ENCODE measurements at regions not wholly inside any gene's neighbourhood (a gene's known extent, or its start where the extent isn't known, plus 50 kb on each side); places are given as distances from the start of the nearest gene placed in this dataset.
"Not testable (repeated sequence)": the region's sequence is repeated elsewhere in the genome, so short reads cannot be mapped to it uniquely, and the experiment has no call there.

DNA sequence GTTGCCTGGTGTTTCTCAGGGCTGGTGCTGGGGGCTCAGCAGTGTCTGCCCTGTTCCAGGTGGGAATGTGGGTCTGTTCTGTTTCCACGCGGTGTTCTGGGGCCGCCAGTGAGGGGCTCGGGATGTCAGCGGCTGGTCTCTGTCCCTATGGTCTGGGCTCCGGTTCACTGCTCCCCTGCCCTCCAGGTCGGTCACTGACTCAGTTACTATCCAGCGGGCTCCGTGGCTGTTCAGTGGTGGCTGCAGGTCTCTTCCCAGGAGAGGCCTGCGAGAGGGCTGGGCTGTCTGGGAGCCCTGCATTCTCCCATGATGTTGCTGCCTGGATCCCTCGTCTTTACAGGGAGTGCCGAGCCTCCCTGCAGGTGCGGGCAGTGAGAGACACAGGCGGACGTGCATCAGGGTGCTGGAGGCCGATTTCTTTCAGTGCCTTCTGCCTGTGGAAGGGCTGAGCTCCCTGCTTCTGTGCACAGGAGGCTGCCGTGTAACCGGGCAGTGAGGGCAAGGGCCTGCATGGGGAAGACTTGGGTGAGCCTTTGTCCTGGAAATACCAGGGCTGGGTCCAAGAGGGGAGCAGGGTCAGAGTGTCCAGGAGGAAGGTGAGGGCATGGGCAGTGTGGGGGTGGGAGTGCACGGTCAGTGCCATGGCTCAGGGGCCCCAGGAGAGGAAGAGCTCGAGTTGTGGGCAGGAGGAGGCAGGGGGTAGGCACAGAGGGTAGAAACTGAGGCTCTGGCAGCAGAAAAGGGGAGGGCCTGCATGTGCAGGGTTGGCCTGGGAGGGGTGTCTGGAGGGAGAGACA, 391.0 kb downstream of the TMEM121 start:
- not testable (repeated sequence) for TF ChIP-seq POLR2AphosphoS5, EP300, POLR2A (IDR thresholded peaks at IDR 0.05)
- TF ChIP-seq, protein P1, sequence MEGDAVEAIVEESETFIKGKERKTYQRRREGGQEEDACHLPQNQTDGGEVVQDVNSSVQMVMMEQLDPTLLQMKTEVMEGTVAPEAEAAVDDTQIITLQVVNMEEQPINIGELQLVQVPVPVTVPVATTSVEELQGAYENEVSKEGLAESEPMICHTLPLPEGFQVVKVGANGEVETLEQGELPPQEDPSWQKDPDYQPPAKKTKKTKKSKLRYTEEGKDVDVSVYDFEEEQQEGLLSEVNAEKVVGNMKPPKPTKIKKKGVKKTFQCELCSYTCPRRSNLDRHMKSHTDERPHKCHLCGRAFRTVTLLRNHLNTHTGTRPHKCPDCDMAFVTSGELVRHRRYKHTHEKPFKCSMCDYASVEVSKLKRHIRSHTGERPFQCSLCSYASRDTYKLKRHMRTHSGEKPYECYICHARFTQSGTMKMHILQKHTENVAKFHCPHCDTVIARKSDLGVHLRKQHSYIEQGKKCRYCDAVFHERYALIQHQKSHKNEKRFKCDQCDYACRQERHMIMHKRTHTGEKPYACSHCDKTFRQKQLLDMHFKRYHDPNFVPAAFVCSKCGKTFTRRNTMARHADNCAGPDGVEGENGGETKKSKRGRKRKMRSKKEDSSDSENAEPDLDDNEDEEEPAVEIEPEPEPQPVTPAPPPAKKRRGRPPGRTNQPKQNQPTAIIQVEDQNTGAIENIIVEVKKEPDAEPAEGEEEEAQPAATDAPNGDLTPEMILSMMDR (IDR thresholded peaks at IDR 0.05), result not testable (repeated sequence)

Data from stomach (tissue), 4 donors.